Activated naive CD8-positive, alpha-beta T cell treated with anti-CD3 and anti-CD28 coated beads for 36 hours (primary cell): ENCODE measurements at regions not wholly inside any gene's neighbourhood (a gene's known extent, or its start where the extent isn't known, plus 50 kb on each side); places are given as distances from the start of the nearest gene placed in this dataset.

ENCODE experiments used
- DNase-seq: peaks from one replicate; pipeline ENCODE4 v3.0.0; 2021
- H3K27ac Mint-ChIP-seq: one replicate; pipeline ENCODE4 v1.8.0; 2022; ENCODE audit warnings: mild to moderate bottlenecking, moderate library complexity, mixed read lengths
- H3K27me3 Mint-ChIP-seq: one replicate; pipeline ENCODE4 v1.8.0; 2022; ENCODE audit warnings: mild to moderate bottlenecking, mixed read lengths
- H3K36me3 Mint-ChIP-seq: one replicate; pipeline ENCODE4 v1.8.0; 2021; ENCODE audit warnings: mild to moderate bottlenecking, mixed read lengths
- H3K4me1 Mint-ChIP-seq: one replicate; pipeline ENCODE4 v1.8.0; 2021; ENCODE audit warnings: mixed read lengths
- H3K4me3 Mint-ChIP-seq: one replicate; pipeline ENCODE4 v1.8.0; 2022; ENCODE audit warnings: mild to moderate bottlenecking, moderate library complexity, mixed read lengths
- H3K9me3 Mint-ChIP-seq: one replicate; pipeline ENCODE4 v1.8.0; 2022; ENCODE audit warnings: mixed read lengths

- Mint-ChIP-seq H3K27me3 (no peaks in the 10 kb centered on the region), H3K36me3 (no peaks in the 10 kb centered on the region), H3K4me3 (no peak overlapping the region), H3K4me1 (peaks cover 32% of the 10 kb centered on the region), H3K9me3 (no peaks in the 10 kb centered on the region), H3K27ac (no peak overlapping the region)
- DNase-seq = no peak
Measured at GRCh38 chr22:19574247-19574646, 50.0 kb upstream of the CLDN5 start.

- peak overlapping the region; percentile 81 for H3K27ac Mint-ChIP-seq
- H3K27me3 Mint-ChIP-seq = no peaks in the 10 kb centered on the region
- no peaks in the 10 kb centered on the region for H3K9me3 Mint-ChIP-seq
- peak; percentile 77 for DNase-seq
- H3K36me3 Mint-ChIP-seq = no peaks in the 10 kb centered on the region
- H3K4me1 Mint-ChIP-seq = peaks cover 42% of the 10 kb centered on the region
- H3K4me3 Mint-ChIP-seq = peak overlapping the region; percentile 23
Measured at GRCh38 chr22:19576460-19577421, 52.5 kb upstream of the CLDN5 start.

- Mint-ChIP-seq H3K27me3 (no peaks in the 10 kb centered on the region), H3K27ac (peak overlapping the region; percentile 81), H3K4me3 (no peak overlapping the region), H3K9me3 (no peaks in the 10 kb centered on the region), H3K36me3 (no peaks in the 10 kb centered on the region), H3K4me1 (peaks cover 42% of the 10 kb centered on the region)
- no peak for DNase-seq
Measured at GRCh38 chr22:19577422-19577966, 53.3 kb upstream of the CLDN5 start.

- DNase-seq = no peak
- peak overlapping the region; percentile 87 for H3K27ac Mint-ChIP-seq
- H3K4me1 Mint-ChIP-seq = peaks cover 42% of the 10 kb centered on the region
- no peak overlapping the region for H3K4me3 Mint-ChIP-seq
- H3K36me3 Mint-ChIP-seq = no peaks in the 10 kb centered on the region
- H3K9me3 Mint-ChIP-seq = no peaks in the 10 kb centered on the region
- no peaks in the 10 kb centered on the region for H3K27me3 Mint-ChIP-seq
Measured at GRCh38 chr22:19578180-19579004, 54.2 kb upstream of the CLDN5 start.

GRCh38 chr22:19579115-19579811, 55.1 kb upstream of the CLDN5 start:
- peak overlapping the region; percentile 87 for H3K27ac Mint-ChIP-seq
- DNase-seq = peak; percentile 9
- no peaks in the 10 kb centered on the region for H3K36me3 Mint-ChIP-seq
- no peaks in the 10 kb centered on the region for H3K9me3 Mint-ChIP-seq
- no peaks in the 10 kb centered on the region for H3K27me3 Mint-ChIP-seq
- peaks cover 42% of the 10 kb centered on the region for H3K4me1 Mint-ChIP-seq
- H3K4me3 Mint-ChIP-seq = no peak overlapping the region

- no peaks in the 10 kb centered on the region for H3K9me3 Mint-ChIP-seq
- peak overlapping the region; percentile 87 for H3K27ac Mint-ChIP-seq
- peaks cover 42% of the 10 kb centered on the region for H3K4me1 Mint-ChIP-seq
- DNase-seq = peak; percentile 43
- H3K36me3 Mint-ChIP-seq = no peaks in the 10 kb centered on the region
- H3K4me3 Mint-ChIP-seq = no peak overlapping the region
- no peaks in the 10 kb centered on the region for H3K27me3 Mint-ChIP-seq
Measured at GRCh38 chr22:19579880-19580279, 55.7 kb upstream of the CLDN5 start.

- Mint-ChIP-seq H3K9me3 (no peaks in the 10 kb centered on the region), H3K36me3 (no peaks in the 10 kb centered on the region), H3K27me3 (no peaks in the 10 kb centered on the region), H3K27ac (peak overlapping the region; percentile 87), H3K4me1 (peaks cover 42% of the 10 kb centered on the region), H3K4me3 (no peak overlapping the region)
- no peak for DNase-seq
Measured at GRCh38 chr22:19580291-19580890, 56.2 kb upstream of the CLDN5 start.

GRCh38 chr22:19582033-19582693, 58.0 kb upstream of the CLDN5 start:
- no peak for DNase-seq
- no peaks in the 10 kb centered on the region for H3K36me3 Mint-ChIP-seq
- H3K9me3 Mint-ChIP-seq = no peaks in the 10 kb centered on the region
- H3K27ac Mint-ChIP-seq = no peak overlapping the region
- peaks cover 34% of the 10 kb centered on the region for H3K4me1 Mint-ChIP-seq
- H3K4me3 Mint-ChIP-seq = no peak overlapping the region
- no peaks in the 10 kb centered on the region for H3K27me3 Mint-ChIP-seq

- Mint-ChIP-seq H3K4me1 (no peaks in the 10 kb centered on the region), H3K27ac (no peak overlapping the region), H3K27me3 (no peaks in the 10 kb centered on the region), H3K9me3 (no peaks in the 10 kb centered on the region), H3K4me3 (no peak overlapping the region), H3K36me3 (no peaks in the 10 kb centered on the region)
- DNase-seq = no peak
Measured at GRCh38 chr22:19586922-19587684, 62.9 kb upstream of the CLDN5 start.

- Mint-ChIP-seq H3K27ac (no peak overlapping the region), H3K4me3 (no peak overlapping the region), H3K27me3 (no peaks in the 10 kb centered on the region)
Measured at GRCh38 chr22:19590696-19591095, 66.5 kb upstream of the CLDN5 start.

GRCh38 chr22:19591568-19591967, 67.4 kb upstream of the CLDN5 start:
- Mint-ChIP-seq H3K27ac (no peak overlapping the region), H3K27me3 (no peaks in the 10 kb centered on the region), H3K4me3 (no peak overlapping the region), H3K9me3 (no peaks in the 10 kb centered on the region), H3K36me3 (no peaks in the 10 kb centered on the region), H3K4me1 (no peaks in the 10 kb centered on the region)
- no peak for DNase-seq

More at GRCh38 chr22:19590696-19591095, 66.5 kb upstream of the CLDN5 start:
- Mint-ChIP-seq H3K9me3 (no peaks in the 10 kb centered on the region), H3K36me3 (no peaks in the 10 kb centered on the region), H3K4me1 (no peaks in the 10 kb centered on the region)
- DNase-seq = no peak

GRCh38 chr22:19592464-19592863, 68.3 kb upstream of the CLDN5 start:
- Mint-ChIP-seq H3K4me1 (peaks cover 7% of the 10 kb centered on the region), H3K27me3 (no peaks in the 10 kb centered on the region), H3K4me3 (no peak overlapping the region), H3K9me3 (no peaks in the 10 kb centered on the region), H3K36me3 (no peaks in the 10 kb centered on the region), H3K27ac (no peak overlapping the region)
- no peak for DNase-seq

GRCh38 chr22:19593991-19594569, 69.9 kb upstream of the CLDN5 start:
- no peak overlapping the region for H3K4me3 Mint-ChIP-seq

More at GRCh38 chr22:19593991-19594569, 69.9 kb upstream of the CLDN5 start:
- Mint-ChIP-seq H3K9me3 (no peaks in the 10 kb centered on the region), H3K27ac (no peak overlapping the region), H3K4me1 (peaks cover 21% of the 10 kb centered on the region), H3K27me3 (no peaks in the 10 kb centered on the region), H3K36me3 (no peaks in the 10 kb centered on the region)
- no peak for DNase-seq
